ENCODE measurements at regions not wholly inside any gene's neighbourhood (a gene's known extent, or its start where the extent isn't known, plus 50 kb on each side); places are given as distances from the start of the nearest gene placed in this dataset.

DNA sequence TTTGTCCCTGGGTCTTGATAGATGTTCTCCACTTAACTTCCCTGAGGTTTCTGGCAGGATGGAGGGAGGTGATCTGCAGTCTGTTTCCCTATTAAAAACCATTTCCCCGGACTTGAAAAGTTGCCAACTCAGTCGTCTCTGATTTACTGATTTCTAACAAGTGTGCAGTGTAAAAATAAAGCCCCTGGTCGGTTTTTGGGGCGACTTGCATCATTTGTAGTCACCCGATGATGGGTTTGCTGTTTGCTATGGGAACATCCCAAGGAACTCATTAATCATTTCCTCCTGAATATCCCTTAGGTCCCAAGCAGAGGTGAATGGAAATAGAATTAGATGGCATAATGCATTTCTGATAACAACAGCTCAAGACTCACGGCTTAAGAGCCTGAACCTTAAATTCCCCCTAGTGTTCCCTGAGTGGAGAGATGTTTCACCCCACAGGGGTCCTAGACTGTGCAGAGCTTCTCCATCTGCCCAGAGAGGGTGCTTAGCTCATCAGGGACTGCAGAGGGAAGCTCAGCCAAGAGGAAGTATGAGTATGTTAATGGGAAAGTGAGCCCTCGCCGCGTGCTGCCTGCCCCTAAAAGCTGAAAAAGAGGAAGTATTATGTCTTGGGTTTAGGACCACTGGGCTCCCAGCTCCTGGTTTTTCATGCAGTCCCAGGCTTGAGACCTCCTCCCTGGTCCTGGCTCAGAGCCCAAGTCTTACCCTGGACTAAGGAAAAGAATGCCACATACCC lies 115.1 kb upstream of the DAP start:
- POLR2A ChIA-PET (ENCODE audit: partially characterized antibody), result no interaction called here
- no peak for TF ChIP-seq YY1 (IDR thresholded peaks at IDR 0.05; ENCODE audit: low read depth, low read length)
- no peak for TF ChIP-seq TCF12 (IDR thresholded peaks at IDR 0.05; ENCODE audit: low read depth, low read length)
- no peak for TF ChIP-seq CBX8 (IDR thresholded peaks at IDR 0.05; ENCODE audit: borderline replicate concordance, low read depth, low read length)
- TF ChIP-seq SIN3A (conservative IDR thresholded peaks at IDR 0.05 in 1 of 2, IDR thresholded peaks at IDR 0.05 in 1 of 2; ENCODE audit: low read depth in 1 of 2, low read length in 2 of 2), result no peak
- no peak for TF ChIP-seq PHF8 (conservative IDR thresholded peaks at IDR 0.05; ENCODE audit: low read depth, low read length)
- TF ChIP-seq, protein P1, sequence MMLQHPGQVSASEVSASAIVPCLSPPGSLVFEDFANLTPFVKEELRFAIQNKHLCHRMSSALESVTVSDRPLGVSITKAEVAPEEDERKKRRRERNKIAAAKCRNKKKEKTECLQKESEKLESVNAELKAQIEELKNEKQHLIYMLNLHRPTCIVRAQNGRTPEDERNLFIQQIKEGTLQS (IDR thresholded peaks at IDR 0.05; ENCODE audit: insufficient read depth, low read depth, low read length), result no peak
- no peak for TF ChIP-seq SIRT6 (IDR thresholded peaks at IDR 0.05; ENCODE audit: low read length)
- TF ChIP-seq RAD21 (IDR thresholded peaks at IDR 0.05 in 1 of 2, conservative IDR thresholded peaks at IDR 0.05 in 1 of 2; ENCODE audit: low read depth in 2 of 2, low read length in 2 of 2), result no peak
- no peak for TF ChIP-seq NRF1 (IDR thresholded peaks at IDR 0.05; ENCODE audit: low read depth, low read length)
- no peak for TF ChIP-seq MAFK (IDR thresholded peaks at IDR 0.05; ENCODE audit: low read depth, low read length)
- no peak for TF ChIP-seq NANOG (IDR thresholded peaks at IDR 0.05; ENCODE audit: insufficient read depth, low read depth, low read length, poor library complexity, severe bottlenecking)
- no peak for TF ChIP-seq RFX5 (IDR thresholded peaks at IDR 0.05; ENCODE audit: borderline replicate concordance, low read depth, low read length)

More for the DNA sequence above, 115.1 kb upstream of the DAP start:
- H3K18ac ChIP-seq (ENCODE audit: extremely low read depth, low read length), result no peak overlapping the region
- no peak overlapping the region for H3K4me2 ChIP-seq (ENCODE audit: insufficient read depth in 1 of 2, low read depth in 2 of 2, low read length in 2 of 2)
- H2BK20ac ChIP-seq (ENCODE audit: low read length), result no peak overlapping the region
- no peak overlapping the region for H2BK5ac ChIP-seq (ENCODE audit: low read depth, low read length)
- H2BK120ac ChIP-seq (replicated peaks; ENCODE audit: low read depth, low read length), result no peak overlapping the region
- WGBS, 2 experiments (ENCODE audit: extremely low coverage in 1 of 2, insufficient coverage in 1 of 2, insufficient read length in 1 of 2, insufficient replicate concordance in 2 of 2, low coverage in 1 of 2, low lambda C conversion rate in 2 of 2, missing lambda C conversion rate in 1 of 2), result 89% methylated on average over 9 of the region's 9 CpGs; no CpG with 5 or more reads in 1 of the 2 experiments
- no peaks in the 10 kb centered on the region for H3K79me1 ChIP-seq (ENCODE audit: low read depth, low read length)
- H3K27ac ChIP-seq (ENCODE audit: low read depth, low read length), result no peak overlapping the region
- H2BK12ac ChIP-seq (ENCODE audit: low read depth, low read length), result no peak overlapping the region
- H3K36me3 ChIP-seq (ENCODE audit: control insufficient read depth in 2 of 4, insufficient read depth in 4 of 4, low read length in 3 of 4), result no peaks in the 10 kb centered on the region
- H3K23me2 ChIP-seq (ENCODE audit: low read depth, low read length), result no peaks in the 10 kb centered on the region; the same call in none of the 2 replicates
- no peak overlapping the region for H4K5ac ChIP-seq (ENCODE audit: insufficient read length, low read depth, low read length)
- H3K56ac ChIP-seq (replicated peaks; ENCODE audit: insufficient read length, low read depth, low read length), result no peak overlapping the region
- H3K4me3 ChIP-seq (ENCODE audit: extremely low read depth in 1 of 4, insufficient read depth in 2 of 4, low read depth in 3 of 4, low read length in 4 of 4), result no peak overlapping the region
- no peak overlapping the region for H3K23ac ChIP-seq (ENCODE audit: insufficient read length)
- no peak overlapping the region for H2AFZ ChIP-seq (ENCODE audit: low read length)
- no peaks in the 10 kb centered on the region for H3K79me2 ChIP-seq (ENCODE audit: control insufficient read depth in 1 of 2, insufficient read depth in 2 of 2, low read length in 2 of 2)
- no peak overlapping the region for H3K14ac ChIP-seq (ENCODE audit: insufficient read length)
- H3K4me1 ChIP-seq (replicated peaks in 1 of 4; ENCODE audit: control insufficient read depth in 3 of 4, insufficient read depth in 4 of 4, low read length in 3 of 4), result no peaks in the 10 kb centered on the region
- CTCF ChIA-PET (ENCODE audit: partially characterized antibody), result interaction anchor here (0.6 to 1.8 kb wide), 8 partner anchors 9 to 181 kb away, joined by 3 to 11 read pairs (median 6); no protein-coding TSS in a partner anchor
- H4K91ac ChIP-seq (replicated peaks; ENCODE audit: insufficient read length, low read length), result no peak overlapping the region
- FAIRE-seq (no peak), DNase-seq (ENCODE audit: low read depth in 1 of 2, low spot score in 2 of 2) (no peak)
- no peaks in the 10 kb centered on the region for H3K27me3 ChIP-seq (replicated peaks in 1 of 4; ENCODE audit: control insufficient read depth in 3 of 4, extremely low read depth in 1 of 4, insufficient read depth in 3 of 4, low read length in 3 of 4)
- H3K9me3 ChIP-seq (ENCODE audit: insufficient read depth in 2 of 2, low read depth in 1 of 2, low read length in 1 of 2), result no peaks in the 10 kb centered on the region
- no peak overlapping the region for H2BK15ac ChIP-seq (ENCODE audit: low read length)
- H4K20me1 ChIP-seq (replicated peaks in 1 of 2; ENCODE audit: control insufficient read depth in 1 of 2, insufficient read depth in 2 of 2, low read length in 2 of 2), result no peaks in the 10 kb centered on the region
- no peak overlapping the region for H2AK5ac ChIP-seq (ENCODE audit: low read depth, low read length)
- H3K9ac ChIP-seq (replicated peaks in 1 of 4; ENCODE audit: extremely low read depth in 1 of 4, low read depth in 3 of 4, low read length in 3 of 4), result no peak overlapping the region
- no peak overlapping the region for H4K8ac ChIP-seq (ENCODE audit: extremely low read depth, insufficient read depth, low read length)
- H3K4ac ChIP-seq (replicated peaks; ENCODE audit: insufficient read length, low read depth, low read length), result no peak overlapping the region

Measured in H1 (cell line).